Osteocyte (in vitro differentiated cells): ENCODE measurements at regions not wholly inside any gene's neighbourhood (a gene's known extent, or its start where the extent isn't known, plus 50 kb on each side); places are given as distances from the start of the nearest gene placed in this dataset.

ENCODE experiments used
- DNase-seq: peaks from one replicate; pipeline ENCODE4 v3.0.0; 2021; ENCODE audit warnings: mixed read lengths; ENCODE audit not compliant: unreplicated experiment; ENCODE audit errors: extremely low spot score
- H3K27ac Mint-ChIP-seq: one replicate; pipeline ENCODE4 v1.8.0; 2021; ENCODE audit warnings: mild to moderate bottlenecking, mixed read lengths; ENCODE audit not compliant: unreplicated experiment
- H3K27me3 Mint-ChIP-seq: one replicate; pipeline ENCODE4 v1.8.0; 2021; ENCODE audit warnings: mixed read lengths; ENCODE audit not compliant: unreplicated experiment
- H3K36me3 Mint-ChIP-seq: one replicate; pipeline ENCODE4 v1.8.0; 2021; ENCODE audit warnings: mixed read lengths; ENCODE audit not compliant: unreplicated experiment
- H3K4me1 Mint-ChIP-seq: one replicate; pipeline ENCODE4 v1.8.0; 2021; ENCODE audit warnings: mixed read lengths; ENCODE audit not compliant: unreplicated experiment
- H3K4me3 Mint-ChIP-seq: one replicate; pipeline ENCODE4 v1.8.0; 2021; ENCODE audit warnings: mild to moderate bottlenecking, moderate library complexity, mixed read lengths; ENCODE audit not compliant: unreplicated experiment
- H3K9me3 Mint-ChIP-seq: one replicate; pipeline ENCODE4 v1.8.0; 2021; ENCODE audit warnings: mixed read lengths; ENCODE audit not compliant: unreplicated experiment
- TF ChIP-seq, protein P1 (sequence below): fragments of 200-600 bp; sonication (generic); IDR thresholded peaks from 2 replicates; pipeline ENCODE4 v1.5.0; 2021; ENCODE audit warnings: antibody characterized with exemption, mild to moderate bottlenecking, moderate library complexity

DNA sequence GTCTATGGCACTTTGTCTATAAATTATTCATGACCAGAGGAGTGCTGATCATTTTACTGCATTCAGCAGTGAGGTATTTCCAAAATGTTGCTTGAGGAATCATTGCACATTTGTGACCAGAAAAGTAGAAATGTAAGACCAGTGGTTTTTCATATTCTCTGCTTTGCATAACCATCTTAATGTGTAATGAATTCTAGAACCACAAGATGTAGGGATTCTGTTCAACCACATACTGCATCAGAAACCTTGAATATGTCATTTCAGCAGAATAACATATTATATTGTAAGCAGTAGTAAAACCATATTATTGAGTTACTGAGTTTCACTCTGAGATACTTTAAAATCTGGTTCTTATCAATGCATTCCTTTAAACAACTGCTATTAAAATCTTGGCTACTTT, 1243.4 kb downstream of the MAT2B start:
- no peak overlapping the region for H3K27ac Mint-ChIP-seq
- H3K36me3 Mint-ChIP-seq = no peaks in the 10 kb centered on the region
- H3K9me3 Mint-ChIP-seq = no peaks in the 10 kb centered on the region
- H3K4me3 Mint-ChIP-seq = no peak overlapping the region
- no peak for DNase-seq
- no peaks in the 10 kb centered on the region for H3K27me3 Mint-ChIP-seq
- TF ChIP-seq, protein P1, sequence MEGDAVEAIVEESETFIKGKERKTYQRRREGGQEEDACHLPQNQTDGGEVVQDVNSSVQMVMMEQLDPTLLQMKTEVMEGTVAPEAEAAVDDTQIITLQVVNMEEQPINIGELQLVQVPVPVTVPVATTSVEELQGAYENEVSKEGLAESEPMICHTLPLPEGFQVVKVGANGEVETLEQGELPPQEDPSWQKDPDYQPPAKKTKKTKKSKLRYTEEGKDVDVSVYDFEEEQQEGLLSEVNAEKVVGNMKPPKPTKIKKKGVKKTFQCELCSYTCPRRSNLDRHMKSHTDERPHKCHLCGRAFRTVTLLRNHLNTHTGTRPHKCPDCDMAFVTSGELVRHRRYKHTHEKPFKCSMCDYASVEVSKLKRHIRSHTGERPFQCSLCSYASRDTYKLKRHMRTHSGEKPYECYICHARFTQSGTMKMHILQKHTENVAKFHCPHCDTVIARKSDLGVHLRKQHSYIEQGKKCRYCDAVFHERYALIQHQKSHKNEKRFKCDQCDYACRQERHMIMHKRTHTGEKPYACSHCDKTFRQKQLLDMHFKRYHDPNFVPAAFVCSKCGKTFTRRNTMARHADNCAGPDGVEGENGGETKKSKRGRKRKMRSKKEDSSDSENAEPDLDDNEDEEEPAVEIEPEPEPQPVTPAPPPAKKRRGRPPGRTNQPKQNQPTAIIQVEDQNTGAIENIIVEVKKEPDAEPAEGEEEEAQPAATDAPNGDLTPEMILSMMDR = no peak
- no peaks in the 10 kb centered on the region for H3K4me1 Mint-ChIP-seq

DNA sequence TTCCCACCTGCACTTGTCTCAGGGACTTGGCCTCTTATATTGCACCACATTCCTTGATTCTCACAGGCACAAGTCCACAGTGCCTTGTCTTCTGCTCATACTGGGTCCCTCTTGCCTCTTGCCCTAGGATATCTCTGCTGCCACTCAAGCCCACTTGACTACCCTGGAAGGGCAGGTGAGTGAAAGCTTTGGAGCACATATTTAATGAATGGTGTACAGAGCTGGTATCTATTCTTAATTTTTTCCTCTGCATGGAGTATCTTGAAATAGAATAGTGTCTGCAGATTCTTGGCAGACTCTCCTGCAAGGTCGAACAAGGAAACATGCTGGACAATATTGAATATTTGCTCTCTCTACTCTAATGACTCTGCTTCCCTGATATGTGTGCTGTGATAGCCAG, 1248.0 kb downstream of the MAT2B start:
- Mint-ChIP-seq H3K27me3 (no peaks in the 10 kb centered on the region), H3K4me3 (no peak overlapping the region), H3K4me1 (no peaks in the 10 kb centered on the region), H3K36me3 (no peaks in the 10 kb centered on the region), H3K9me3 (no peaks in the 10 kb centered on the region), H3K27ac (no peak overlapping the region)
- no peak for DNase-seq
- TF ChIP-seq, protein P1 = no peak

DNA sequence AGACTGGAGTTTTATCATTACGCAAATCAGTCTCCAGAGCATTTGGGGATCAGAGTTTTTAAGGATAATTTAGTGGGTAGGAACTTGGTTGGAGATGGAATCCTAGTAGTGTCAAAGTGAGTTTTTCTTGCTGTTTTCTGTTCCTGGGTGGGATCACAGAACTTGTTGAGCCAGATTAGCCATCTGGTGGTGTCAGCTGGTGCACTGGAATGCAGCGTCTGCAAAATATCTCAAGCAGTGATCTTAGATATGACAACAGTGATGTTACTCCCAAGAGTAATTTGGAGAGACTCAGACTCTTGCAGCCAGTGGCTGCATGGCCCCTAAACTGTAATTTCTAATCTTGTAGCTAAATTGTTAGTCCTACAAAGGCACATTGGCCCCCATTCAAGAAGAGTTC, 1257.8 kb downstream of the MAT2B start:
- H3K4me1 Mint-ChIP-seq = no peaks in the 10 kb centered on the region

DNA sequence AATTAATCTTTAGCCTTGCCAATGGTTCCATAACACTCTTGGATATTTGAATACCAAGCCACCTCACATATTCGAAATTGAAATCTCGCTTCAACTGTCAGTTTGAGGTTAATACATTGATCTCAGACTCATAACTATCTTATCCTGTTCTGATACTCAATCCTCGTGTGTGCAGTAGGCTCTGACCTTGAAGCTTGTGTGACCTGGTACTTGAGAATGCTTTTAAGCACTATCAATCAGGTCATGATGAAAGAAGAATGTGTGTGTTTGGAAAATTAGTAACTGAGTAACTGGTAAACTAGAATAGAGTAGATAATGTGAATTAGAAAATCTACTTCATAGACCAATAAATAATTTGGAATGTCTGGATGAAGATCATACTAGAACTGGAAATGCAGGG, 1266.7 kb downstream of the MAT2B start:
- H3K4me1 Mint-ChIP-seq = no peaks in the 10 kb centered on the region
- TF ChIP-seq, protein P1 = no peak
- no peak overlapping the region for H3K27ac Mint-ChIP-seq
- no peaks in the 10 kb centered on the region for H3K36me3 Mint-ChIP-seq
- no peak overlapping the region for H3K4me3 Mint-ChIP-seq
- no peaks in the 10 kb centered on the region for H3K27me3 Mint-ChIP-seq
- no peak for DNase-seq
- H3K9me3 Mint-ChIP-seq = peaks cover 15% of the 10 kb centered on the region

More for the DNA sequence above, 1257.8 kb downstream of the MAT2B start:
- TF ChIP-seq, protein P1 = no peak
- Mint-ChIP-seq H3K36me3 (no peaks in the 10 kb centered on the region), H3K27ac (no peak overlapping the region), H3K4me3 (no peak overlapping the region), H3K27me3 (no peaks in the 10 kb centered on the region), H3K9me3 (peaks cover 8% of the 10 kb centered on the region)
- DNase-seq = no peak

DNA sequence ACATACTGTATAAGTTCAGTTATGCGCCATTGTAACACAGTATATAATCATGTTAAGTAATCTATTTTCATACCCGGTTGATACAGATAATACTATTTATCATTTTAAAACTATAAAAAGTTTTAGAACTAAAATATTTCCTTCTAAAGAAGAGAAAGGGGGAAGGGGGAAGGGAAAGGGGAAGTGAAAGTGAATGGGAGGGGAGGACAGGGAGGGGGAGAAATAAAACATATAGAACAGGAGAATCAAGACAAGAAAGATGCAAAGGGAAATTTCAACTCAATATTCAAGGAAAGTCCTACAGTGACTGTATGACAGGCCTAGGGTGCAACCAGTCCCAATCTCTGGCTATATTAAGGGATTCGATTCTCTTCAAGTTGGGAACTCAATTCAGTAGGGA, 1278.8 kb downstream of the MAT2B start:
- H3K36me3 Mint-ChIP-seq = no peaks in the 10 kb centered on the region
- H3K27me3 Mint-ChIP-seq = no peaks in the 10 kb centered on the region
- TF ChIP-seq, protein P1 = no peak
- no peak overlapping the region for H3K27ac Mint-ChIP-seq
- H3K9me3 Mint-ChIP-seq = no peaks in the 10 kb centered on the region
- no peak overlapping the region for H3K4me3 Mint-ChIP-seq
- DNase-seq = no peak
- no peaks in the 10 kb centered on the region for H3K4me1 Mint-ChIP-seq
